ENCODE measurements at regions not wholly inside any gene's neighbourhood (a gene's known extent, or its start where the extent isn't known, plus 50 kb on each side); places are given as distances from the start of the nearest gene placed in this dataset.

DNA sequence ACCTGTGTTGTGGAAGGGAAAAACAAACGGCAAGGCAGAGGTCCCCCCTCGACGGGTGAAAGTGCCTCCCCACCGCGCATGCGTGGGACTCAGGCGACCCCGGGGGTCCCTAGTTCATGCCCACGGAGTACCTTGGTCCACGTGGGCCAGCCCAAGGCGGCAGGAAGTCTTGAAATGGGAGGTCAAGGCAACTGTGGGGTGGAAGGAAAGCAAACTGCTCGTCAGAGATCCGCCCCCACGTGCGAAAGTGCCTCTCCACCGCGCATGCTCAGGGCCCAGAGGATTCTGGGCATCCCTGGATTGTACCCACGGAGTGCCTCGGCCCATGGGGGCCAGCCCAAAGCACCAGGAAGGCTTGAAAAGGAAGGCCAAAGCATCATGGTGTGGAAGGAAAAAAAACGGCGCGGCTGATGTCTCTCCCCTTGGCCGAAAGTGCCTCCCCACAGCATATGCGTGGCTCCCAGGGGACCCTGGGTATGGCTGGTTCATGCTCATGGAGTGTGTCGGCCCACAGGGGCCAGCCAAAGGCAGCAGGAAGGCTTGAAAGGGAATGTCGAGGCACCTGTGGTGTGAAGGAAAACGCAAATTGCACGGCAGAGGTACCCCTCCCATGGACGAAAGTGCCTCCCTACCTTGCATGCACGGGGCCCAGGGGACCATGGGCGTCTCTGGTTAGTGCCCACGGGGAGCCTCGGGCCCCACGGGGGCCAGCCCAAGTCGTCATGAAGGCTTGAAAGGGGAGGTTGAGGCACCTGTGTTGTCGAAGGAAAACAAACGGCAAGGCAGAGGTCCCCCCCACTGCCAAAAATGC is 369.7 kb downstream of the ALG10 start:
- TF ChIP-seq, protein P1, sequence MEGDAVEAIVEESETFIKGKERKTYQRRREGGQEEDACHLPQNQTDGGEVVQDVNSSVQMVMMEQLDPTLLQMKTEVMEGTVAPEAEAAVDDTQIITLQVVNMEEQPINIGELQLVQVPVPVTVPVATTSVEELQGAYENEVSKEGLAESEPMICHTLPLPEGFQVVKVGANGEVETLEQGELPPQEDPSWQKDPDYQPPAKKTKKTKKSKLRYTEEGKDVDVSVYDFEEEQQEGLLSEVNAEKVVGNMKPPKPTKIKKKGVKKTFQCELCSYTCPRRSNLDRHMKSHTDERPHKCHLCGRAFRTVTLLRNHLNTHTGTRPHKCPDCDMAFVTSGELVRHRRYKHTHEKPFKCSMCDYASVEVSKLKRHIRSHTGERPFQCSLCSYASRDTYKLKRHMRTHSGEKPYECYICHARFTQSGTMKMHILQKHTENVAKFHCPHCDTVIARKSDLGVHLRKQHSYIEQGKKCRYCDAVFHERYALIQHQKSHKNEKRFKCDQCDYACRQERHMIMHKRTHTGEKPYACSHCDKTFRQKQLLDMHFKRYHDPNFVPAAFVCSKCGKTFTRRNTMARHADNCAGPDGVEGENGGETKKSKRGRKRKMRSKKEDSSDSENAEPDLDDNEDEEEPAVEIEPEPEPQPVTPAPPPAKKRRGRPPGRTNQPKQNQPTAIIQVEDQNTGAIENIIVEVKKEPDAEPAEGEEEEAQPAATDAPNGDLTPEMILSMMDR (IDR thresholded peaks at IDR 0.05; ENCODE audit: unreplicated experiment in 3 of 3), result no peak
- Mint-ChIP-seq H3K9me3 (peaks cover 37% of the 10 kb centered on the region), H3K4me3 (no peak overlapping the region), H3K36me3 (ENCODE audit: low read depth) (no peaks in the 10 kb centered on the region), H3K27me3 (ENCODE audit: low read depth) (peaks cover 3% of the 10 kb centered on the region), H3K4me1 (no peaks in the 10 kb centered on the region), H3K27ac (no peak overlapping the region)

DNA sequence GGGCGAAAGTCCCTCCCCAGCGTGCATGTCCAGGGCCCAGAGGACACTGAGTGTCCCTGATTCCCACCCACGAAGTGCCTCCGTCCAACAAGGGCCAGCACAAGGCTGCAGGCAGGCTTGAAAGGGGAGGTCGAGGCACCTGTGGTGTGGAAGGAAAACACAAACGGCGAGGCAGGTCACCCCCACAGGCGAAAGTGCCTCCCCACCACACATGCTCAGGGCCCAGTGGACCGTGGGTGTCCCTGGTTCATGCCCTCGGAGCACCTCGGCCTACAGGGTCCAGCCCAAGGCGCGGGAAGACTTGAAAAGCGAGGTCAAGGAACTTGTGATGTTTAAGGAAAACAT is 370.4 kb downstream of the ALG10 start:
- H3K9me3 Mint-ChIP-seq, result peaks cover 37% of the 10 kb centered on the region
- H3K4me1 Mint-ChIP-seq, result no peaks in the 10 kb centered on the region
- H3K27ac Mint-ChIP-seq, result no peak overlapping the region
- H3K4me3 Mint-ChIP-seq, result no peak overlapping the region
- TF ChIP-seq, protein P1 (IDR thresholded peaks at IDR 0.05; ENCODE audit: unreplicated experiment in 3 of 3), result no peak
- no peaks in the 10 kb centered on the region for H3K36me3 Mint-ChIP-seq (ENCODE audit: low read depth)
- H3K27me3 Mint-ChIP-seq (ENCODE audit: low read depth), result peaks cover 3% of the 10 kb centered on the region

DNA sequence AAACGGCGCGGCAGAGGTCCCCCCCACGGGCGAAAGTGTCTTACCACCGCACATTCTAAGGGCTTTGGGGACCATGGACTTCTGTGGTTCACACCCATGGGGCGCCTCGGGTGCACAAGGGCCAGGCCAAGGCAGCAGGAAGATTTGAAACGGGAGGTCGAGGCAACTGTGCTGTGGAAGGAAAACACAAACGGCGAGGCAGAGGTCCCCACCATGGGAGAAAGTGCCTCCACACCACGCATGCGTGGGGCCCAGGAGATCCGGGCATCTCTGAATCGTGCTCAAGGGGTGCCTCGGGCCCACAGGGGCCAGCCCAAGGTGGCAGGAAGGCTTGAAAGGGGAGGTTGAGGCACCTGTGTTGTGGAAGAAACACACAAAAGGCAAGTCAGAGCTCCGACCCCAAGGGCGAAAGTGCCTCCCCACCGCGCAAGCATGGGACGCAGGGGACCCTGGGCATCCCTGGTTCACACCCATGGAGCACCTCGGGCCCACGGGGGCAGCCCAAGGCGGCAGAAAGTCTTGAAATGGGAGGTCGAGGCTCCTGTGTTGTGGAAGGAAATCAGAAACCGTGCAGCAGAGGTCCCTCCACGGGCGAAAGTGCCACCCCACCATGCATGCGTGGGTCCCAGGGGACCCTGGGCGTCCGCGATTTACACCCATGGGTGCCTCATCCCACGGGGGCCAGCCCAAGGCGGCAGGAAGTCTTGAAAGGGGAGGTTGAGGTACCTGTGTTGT is 371.0 kb downstream of the ALG10 start:
- Mint-ChIP-seq H3K27ac (no peak overlapping the region), H3K4me1 (no peaks in the 10 kb centered on the region), H3K36me3 (ENCODE audit: low read depth) (no peaks in the 10 kb centered on the region), H3K27me3 (ENCODE audit: low read depth) (peaks cover 1% of the 10 kb centered on the region), H3K9me3 (peaks cover 34% of the 10 kb centered on the region), H3K4me3 (no peak overlapping the region)
- TF ChIP-seq, protein P1 (IDR thresholded peaks at IDR 0.05; ENCODE audit: unreplicated experiment in 3 of 3), result no peak

- no peak overlapping the region for H3K27ac Mint-ChIP-seq
Observed at GRCh38 chr12:34393821-34394150, 371.5 kb downstream of the ALG10 start.

DNA sequence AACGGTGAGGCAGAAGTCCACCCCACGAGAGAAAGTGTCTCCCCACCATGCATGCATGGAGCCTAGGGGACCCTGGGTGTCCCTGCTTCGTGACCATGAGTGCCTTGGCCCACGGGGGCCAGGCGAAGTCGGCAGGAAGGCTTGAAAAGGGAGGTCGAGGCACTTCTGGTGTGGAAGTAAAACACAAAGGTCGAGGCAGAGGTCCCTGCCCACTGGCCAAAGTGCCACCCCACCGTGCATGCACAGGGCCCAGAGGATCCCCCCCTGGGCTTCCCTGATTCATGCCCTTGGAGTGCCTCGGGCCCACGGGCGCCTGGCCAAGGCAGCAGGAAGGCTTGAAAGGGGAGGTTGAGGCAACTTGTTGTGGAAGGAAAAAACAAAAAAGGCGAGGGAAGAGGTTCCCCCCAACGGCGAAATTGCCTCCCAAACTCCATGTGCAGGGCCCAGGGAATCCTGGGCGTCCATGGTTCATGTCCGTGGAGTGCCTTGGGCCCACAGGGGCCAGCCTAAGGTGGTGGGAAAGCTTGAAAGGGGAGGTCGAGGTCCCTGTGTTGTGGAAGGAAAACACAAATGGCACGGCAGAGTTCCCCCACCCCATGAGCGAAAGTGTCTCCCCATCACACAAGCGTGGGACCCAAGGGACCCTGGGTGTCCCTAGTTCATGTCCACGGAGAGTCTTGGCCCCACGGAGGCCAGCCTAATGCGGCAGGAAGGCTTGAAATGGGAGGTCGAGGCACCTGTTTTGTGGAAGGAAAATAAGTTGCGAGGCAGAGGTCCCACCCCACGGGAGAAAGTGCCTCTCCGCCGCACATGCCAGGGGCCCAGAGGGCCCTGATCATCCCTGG is 372.1 kb downstream of the ALG10 start:
- H3K4me3 Mint-ChIP-seq, result no peak overlapping the region
- TF ChIP-seq, protein P1 (IDR thresholded peaks at IDR 0.05; ENCODE audit: unreplicated experiment in 3 of 3), result no peak
- no peaks in the 10 kb centered on the region for H3K36me3 Mint-ChIP-seq (ENCODE audit: low read depth)
- no peaks in the 10 kb centered on the region for H3K27me3 Mint-ChIP-seq (ENCODE audit: low read depth)
- H3K4me1 Mint-ChIP-seq, result no peaks in the 10 kb centered on the region
- peaks cover 28% of the 10 kb centered on the region for H3K9me3 Mint-ChIP-seq
- no peak overlapping the region for H3K27ac Mint-ChIP-seq

More at GRCh38 chr12:34393821-34394150, 371.5 kb downstream of the ALG10 start:
- TF ChIP-seq, protein P1 (IDR thresholded peaks at IDR 0.05; ENCODE audit: unreplicated experiment in 3 of 3), result no peak
- Mint-ChIP-seq H3K9me3 (peaks cover 31% of the 10 kb centered on the region), H3K4me3 (no peak overlapping the region), H3K27me3 (ENCODE audit: low read depth) (no peaks in the 10 kb centered on the region), H3K36me3 (ENCODE audit: low read depth) (no peaks in the 10 kb centered on the region), H3K4me1 (no peaks in the 10 kb centered on the region)

All from nephron (organoid).